H9 (cell line): ENCODE measurements at regions not wholly inside any gene's neighbourhood (a gene's known extent, or its start where the extent isn't known, plus 50 kb on each side); places are given as distances from the start of the nearest gene placed in this dataset.

Experiments
- DNase-seq: peaks from one replicate; pipeline ENCODE4 v3.0.0-alpha.2; 2017
- H2AFZ ChIP-seq: one replicate; pipeline ENCODE4 v1.6.1; 2013; ENCODE audit warnings: mild to moderate bottlenecking, low read length, control low read depth, moderate library complexity
- H2AK5ac ChIP-seq: 2 replicates; pipeline ENCODE4 v1.6.1; 2013; ENCODE audit warnings: low read length, control low read depth, mixed read lengths; ENCODE audit not compliant: insufficient read length
- H2BK120ac ChIP-seq: one replicate; pipeline ENCODE4 v1.6.1; 2013; ENCODE audit warnings: low read depth, mild to moderate bottlenecking, low read length, control low read depth, inconsistent platforms; ENCODE audit not compliant: poor library complexity, severe bottlenecking
- H2BK12ac ChIP-seq: 2 replicates; pipeline ENCODE4 v1.6.1; 2013; ENCODE audit warnings: low read length, control low read depth, mixed read lengths, low read depth; ENCODE audit not compliant: insufficient read length
- H2BK15ac ChIP-seq: 2 replicates; pipeline ENCODE4 v1.6.1; 2013; ENCODE audit warnings: low read depth, low read length, control low read depth
- H2BK20ac ChIP-seq: one replicate; pipeline ENCODE4 v1.6.1; 2013; ENCODE audit warnings: low read depth, mild to moderate bottlenecking, low read length, control low read depth, inconsistent platforms; ENCODE audit not compliant: poor library complexity, severe bottlenecking
- H2BK5ac ChIP-seq: 2 replicates; pipeline ENCODE4 v1.6.1; 2013; ENCODE audit warnings: low read length, control low read depth, mixed read lengths; ENCODE audit not compliant: insufficient read length
- H3K14ac ChIP-seq: 2 replicates; pipeline ENCODE4 v1.6.1; 2013; ENCODE audit warnings: low read length, control low read depth; ENCODE audit not compliant: insufficient read depth
- H3K18ac ChIP-seq: 2 replicates; pipeline ENCODE4 v1.6.1; 2013; ENCODE audit warnings: low read depth, mild to moderate bottlenecking, mixed read lengths, low read length, control low read depth; ENCODE audit not compliant: insufficient read length
- H3K23ac ChIP-seq: 2 replicates; pipeline ENCODE4 v1.6.1; 2013; ENCODE audit warnings: low read length, control low read depth, mixed read lengths, low read depth; ENCODE audit not compliant: insufficient read length
- H3K23me2 ChIP-seq: 2 replicates; pipeline ENCODE4 v1.6.1; 2013; ENCODE audit warnings: low read depth, mild to moderate bottlenecking, mixed read lengths, low read length, control low read depth; ENCODE audit not compliant: insufficient read length, poor library complexity, severe bottlenecking
- H3K27ac ChIP-seq: 2 replicates; pipeline ENCODE4 v1.5.1; 2013; ENCODE audit warnings: low read length, control low read depth, mixed read lengths, low read depth; ENCODE audit not compliant: insufficient read length
- H3K27me3 ChIP-seq: 2 replicates; pipeline ENCODE4 v1.6.1; 2013; ENCODE audit warnings: low read length, control low read depth, inconsistent platforms; ENCODE audit not compliant: insufficient read depth
- H3K4ac ChIP-seq: 2 replicates; pipeline ENCODE4 v1.6.1; 2013; ENCODE audit warnings: low read depth, mild to moderate bottlenecking, control low read depth, inconsistent platforms, low read length, moderate library complexity
- H3K4me1 ChIP-seq: 2 replicates; pipeline ENCODE4 v1.6.1; 2013; ENCODE audit warnings: low read length, control low read depth, inconsistent platforms; ENCODE audit not compliant: insufficient read depth
- H3K4me2 ChIP-seq: 2 replicates; pipeline ENCODE4 v1.6.1; 2013; ENCODE audit warnings: low read length, control low read depth, mixed read lengths; ENCODE audit not compliant: insufficient read length, insufficient read depth
- H3K56ac ChIP-seq: 2 replicates; pipeline ENCODE4 v1.6.1; 2013; ENCODE audit warnings: low read depth, mild to moderate bottlenecking, mixed read lengths, low read length, control low read depth; ENCODE audit not compliant: insufficient read length
- H3K79me1 ChIP-seq: 2 replicates; pipeline ENCODE4 v1.6.1; 2013; ENCODE audit warnings: low read depth, mild to moderate bottlenecking, moderate library complexity, low read length, control low read depth, inconsistent platforms; ENCODE audit not compliant: insufficient read depth, poor library complexity, severe bottlenecking
- H3K79me2 ChIP-seq: 2 replicates; pipeline ENCODE4 v1.6.1; 2013; ENCODE audit warnings: low read length, control low read depth, inconsistent platforms; ENCODE audit not compliant: insufficient read depth
- H3K9ac ChIP-seq: 2 replicates; pipeline ENCODE4 v1.6.1; 2013; ENCODE audit warnings: low read length, control low read depth, mixed read lengths; ENCODE audit not compliant: insufficient read length; ENCODE audit errors: extremely low read depth
- H3K9me3 ChIP-seq: one replicate; pipeline ENCODE4 v1.6.1; 2013; ENCODE audit warnings: low read depth, low read length, inconsistent platforms; ENCODE audit not compliant: control insufficient read depth
- H3T11ph ChIP-seq: one replicate; pipeline ENCODE4 v1.6.1; 2013; ENCODE audit warnings: mild to moderate bottlenecking, low read length, control low read depth, inconsistent platforms
- H4K20me1 ChIP-seq: one replicate; pipeline ENCODE4 v1.6.1; 2013; ENCODE audit not compliant: control insufficient read depth, insufficient read length, insufficient read depth
- H4K5ac ChIP-seq: 2 replicates; pipeline ENCODE4 v1.6.1; 2013; ENCODE audit warnings: low read depth, mild to moderate bottlenecking, mixed read lengths, low read length, control low read depth; ENCODE audit not compliant: insufficient read length
- H4K8ac ChIP-seq: replicated peaks from 2 replicates; pipeline ENCODE4 v1.6.1; 2013; ENCODE audit warnings: low read length, control low read depth, mixed read lengths, low read depth; ENCODE audit not compliant: insufficient read length
- H4K91ac ChIP-seq: 2 replicates; pipeline ENCODE4 v1.6.1; 2013; ENCODE audit warnings: low read depth, mild to moderate bottlenecking, moderate library complexity, mixed read lengths, low read length, control low read depth; ENCODE audit not compliant: insufficient read length
- H3K27ac Mint-ChIP-seq, 3 experiments: 2 replicates in 2 of 3; 3 replicates in 1 of 3; pipeline ENCODE4 v1.8.0; 2020 to 2021; ENCODE audit warnings: mixed read lengths in 3 of 3, mild to moderate bottlenecking in 1 of 3, moderate library complexity in 1 of 3
- H3K27me3 Mint-ChIP-seq: 2 replicates; pipeline ENCODE4 v1.8.0; 2021; ENCODE audit warnings: low read depth, mild to moderate bottlenecking, moderate library complexity, mixed read lengths
- H3K36me3 Mint-ChIP-seq, 3 experiments: 2 replicates in 2 of 3; 3 replicates in 1 of 3; pipeline ENCODE4 v1.8.0; 2020 to 2021; ENCODE audit warnings: low read depth in 3 of 3, mixed read lengths in 3 of 3; ENCODE audit not compliant: insufficient read depth in 1 of 3
- H3K4me1 Mint-ChIP-seq, 2 experiments: 2 replicates each; pipeline ENCODE4 v1.8.0; 2020; ENCODE audit warnings: mixed read lengths in 2 of 2
- H3K4me3 Mint-ChIP-seq, 2 experiments: 2 replicates in 1 of 2; 3 replicates in 1 of 2; pipeline ENCODE4 v1.8.0; 2020 to 2021; ENCODE audit warnings: mild to moderate bottlenecking in 2 of 2, mixed read lengths in 2 of 2, moderate library complexity in 1 of 2
- H3K9me3 Mint-ChIP-seq, 2 experiments: 2 replicates in 1 of 2; 3 replicates in 1 of 2; pipeline ENCODE4 v1.8.0; 2020; ENCODE audit warnings: mild to moderate bottlenecking in 2 of 2, mixed read lengths in 2 of 2, moderate library complexity in 1 of 2
- WGBS: extraction: QIAGEN DNeasy Blood & Tissue Kit; methylation state at CpG from one replicate; pipeline ENCODE4 v1.1.7; 2013; ENCODE audit warnings: missing lambda C conversion rate, low lambda C conversion rate, mixed read lengths; ENCODE audit not compliant: insufficient read length; ENCODE audit errors: extremely low coverage; 5-methylcytosine and 5-hydroxymethylcytosine counted together
- TF ChIP-seq, protein P1 (sequence below): fragments of 200-600 bp; sonication (generic); conservative IDR thresholded peaks from 3 replicates; pipeline ENCODE4 v1.8.0; 2021; ENCODE audit warnings: antibody characterized with exemption, mild to moderate bottlenecking

DNA sequence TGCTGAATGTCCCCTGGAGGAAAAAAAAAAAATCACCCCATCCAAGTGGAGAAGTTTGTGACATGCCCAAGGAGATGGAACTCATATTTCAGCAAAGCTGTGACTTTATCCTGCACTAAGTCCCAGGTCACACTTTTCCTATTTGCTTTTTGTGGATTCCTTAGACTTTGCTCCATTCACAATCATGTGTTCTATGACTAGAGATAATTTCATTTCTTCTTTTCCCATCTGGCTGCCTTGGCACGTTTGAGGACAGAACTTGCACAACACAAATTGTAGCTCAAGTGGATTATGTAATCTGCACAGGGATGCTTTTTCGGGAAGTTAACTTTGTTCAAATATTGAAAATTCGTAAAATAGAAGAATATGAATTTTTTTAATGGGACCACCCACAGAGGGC is 100.7 kb upstream of the PTPN1 start:
- Histone ChIP-seq H3K9ac (no peak overlapping the region), H2BK15ac (no peak overlapping the region), H3K56ac (no peak overlapping the region), H4K5ac (no peak overlapping the region), H3K79me1 (no peaks in the 10 kb centered on the region), H4K20me1 (no peaks in the 10 kb centered on the region), H3K23ac (no peak overlapping the region), H3K23me2 (no peaks in the 10 kb centered on the region), H3K27ac (no peak overlapping the region), H3K4me2 (no peak overlapping the region), H3K79me2 (no peaks in the 10 kb centered on the region), H3K27me3 (no peaks in the 10 kb centered on the region), H3K9me3 (no peaks in the 10 kb centered on the region), H3K4me1 (0 out of 2 replicates have a peak, but pooled peaks cover 2% of the 10 kb centered on the region), H2BK12ac (no peak overlapping the region), H2BK5ac (no peak overlapping the region), H4K91ac (no peak overlapping the region), H3K18ac (no peak overlapping the region), H4K8ac (no peak overlapping the region), H2AFZ (no peak overlapping the region), H2BK120ac (no peak overlapping the region), H3K4ac (no peak overlapping the region), H3K14ac (no peak overlapping the region), H2BK20ac (no peak overlapping the region), H3T11ph (no peak overlapping the region), H2AK5ac (no peak overlapping the region)
- H3K4me1 Mint-ChIP-seq, result peaks cover 22 to 23% of the 10 kb centered on the region in 2 experiments
- TF ChIP-seq, protein P1, sequence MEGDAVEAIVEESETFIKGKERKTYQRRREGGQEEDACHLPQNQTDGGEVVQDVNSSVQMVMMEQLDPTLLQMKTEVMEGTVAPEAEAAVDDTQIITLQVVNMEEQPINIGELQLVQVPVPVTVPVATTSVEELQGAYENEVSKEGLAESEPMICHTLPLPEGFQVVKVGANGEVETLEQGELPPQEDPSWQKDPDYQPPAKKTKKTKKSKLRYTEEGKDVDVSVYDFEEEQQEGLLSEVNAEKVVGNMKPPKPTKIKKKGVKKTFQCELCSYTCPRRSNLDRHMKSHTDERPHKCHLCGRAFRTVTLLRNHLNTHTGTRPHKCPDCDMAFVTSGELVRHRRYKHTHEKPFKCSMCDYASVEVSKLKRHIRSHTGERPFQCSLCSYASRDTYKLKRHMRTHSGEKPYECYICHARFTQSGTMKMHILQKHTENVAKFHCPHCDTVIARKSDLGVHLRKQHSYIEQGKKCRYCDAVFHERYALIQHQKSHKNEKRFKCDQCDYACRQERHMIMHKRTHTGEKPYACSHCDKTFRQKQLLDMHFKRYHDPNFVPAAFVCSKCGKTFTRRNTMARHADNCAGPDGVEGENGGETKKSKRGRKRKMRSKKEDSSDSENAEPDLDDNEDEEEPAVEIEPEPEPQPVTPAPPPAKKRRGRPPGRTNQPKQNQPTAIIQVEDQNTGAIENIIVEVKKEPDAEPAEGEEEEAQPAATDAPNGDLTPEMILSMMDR, result no peak
- WGBS, result no CpG with 5 or more reads among the region's 3 CpGs
- H3K36me3 Mint-ChIP-seq, result peaks cover 4 to 18% (median 4%) of the 10 kb centered on the region in 3 experiments; a peak in 5 of 7 replicates
- H3K27me3 Mint-ChIP-seq, result peaks cover 5% of the 10 kb centered on the region
- DNase-seq, result no peak
- no peak overlapping the region for H3K27ac Mint-ChIP-seq
- H3K4me3 Mint-ChIP-seq, result no peak overlapping the region
- peaks cover 18 to 19% of the 10 kb centered on the region in 2 experiments for H3K9me3 Mint-ChIP-seq
